HCT116 (cell line): ENCODE measurements at regions not wholly inside any gene's neighbourhood (a gene's known extent, or its start where the extent isn't known, plus 50 kb on each side); places are given as distances from the start of the nearest gene placed in this dataset.

ENCODE experiments used
- ATAC-seq: fragments of 200-7000 bp; cut with Tn5 transposase; 2 replicates; pipeline ENCODE4 v1.9.1; 2020; ENCODE audit warnings: mild to moderate bottlenecking, moderate library complexity
- BruUV-seq: library from RNA; stranded (reverse); fragments of 400-500 nt; replicated peaks from 2 replicates; lab custom pipeline; 2021; lab: Mats Ljungman, UMichigan
- CTCF ChIA-PET: fragments of 300-600 bp; sonication (Branson Sonifier 250); formaldehyde crosslinking; loops from one replicate; lab custom pipeline; 2021; ENCODE audit warnings: antibody characterized with exemption; lab: Charles Lee
- POLR2A ChIA-PET: fragments of 300-600, 350-600 bp; sonication (Branson Sonifier 250); formaldehyde crosslinking; loops from one replicate; lab custom pipeline; 2021; ENCODE audit warnings: antibody characterized with exemption; lab: Charles Lee
- RAD21 ChIA-PET, 2 experiments: fragments of 300-600 bp; sonication (Branson Sonifier 250); formaldehyde crosslinking; loops; one replicate each; lab custom pipeline; 2023; ENCODE audit warnings: low total read pairs in 2 of 2; ENCODE audit not compliant: uncharacterized antibody in 2 of 2, unreplicated experiment in 2 of 2, low non-redundant PET in 1 of 2; lab: Charles Lee
- DNase-seq: peaks from one replicate; pipeline ENCODE4 v3.0.0-alpha.2; 2010; ENCODE audit warnings: low read depth, low spot score
- H2AFZ ChIP-seq: fragments of 200-600 bp; shearing (Covaris generic), sonication (generic); 2 replicates; pipeline ENCODE4 v1.6.1; 2017; ENCODE audit warnings: low read depth, mixed run types, mixed read lengths, antibody characterized with exemption, low read length; ENCODE audit not compliant: poor library complexity, severe bottlenecking
- H3K27ac ChIP-seq: 2 replicates; pipeline ENCODE4 v1.5.1; 2012; ENCODE audit warnings: low read depth, low read length
- H3K27me3 ChIP-seq: fragments of 200-600 bp; sonication (generic); 2 replicates; pipeline ENCODE4 v1.6.1; 2016; ENCODE audit warnings: mixed run types, low read length, mixed read lengths; ENCODE audit not compliant: insufficient read depth
- H3K36me3 ChIP-seq, 2 experiments: fragments of 200-500 bp in 1 of 2; fragments of 200-600 bp in 1 of 2; sonication (Bioruptor generic) in 1 of 2; sonication (generic) in 1 of 2; 2 replicates each; pipeline versions ENCODE4 v1.5.1 to v1.6.1; 2014 to 2016; ENCODE audit warnings: low read length in 2 of 2, inconsistent platforms in 1 of 2, mixed read lengths in 1 of 2, mixed run types in 1 of 2; ENCODE audit not compliant: insufficient read depth in 2 of 2, control insufficient read depth in 1 of 2
- H3K4me1 ChIP-seq, 2 experiments: fragments of 200-600 bp in 1 of 2; sonication (generic) in 1 of 2; 2 replicates each; pipeline versions ENCODE4 v1.5.1 to v1.6.1; 2012 to 2017; ENCODE audit warnings: low read length in 2 of 2, inconsistent platforms in 1 of 2, mild to moderate bottlenecking in 1 of 2, mixed read lengths in 1 of 2, mixed run types in 1 of 2, moderate library complexity in 1 of 2; ENCODE audit not compliant: insufficient read depth in 2 of 2, control insufficient read depth in 1 of 2
- H3K4me2 ChIP-seq: fragments of 200-600 bp; sonication (generic); 2 replicates; pipeline ENCODE4 v1.6.1; 2017; ENCODE audit warnings: mixed run types, low read length, mixed read lengths
- H3K4me3 ChIP-seq, 2 experiments: fragments of 200-600 bp in 1 of 2; sonication (generic) in 1 of 2; replicated peaks in 1 of 2; 2 replicates each; pipeline ENCODE4 v1.5.1; 2011 to 2016; ENCODE audit warnings: low read length in 2 of 2, control low read depth in 1 of 2, low read depth in 1 of 2, mild to moderate bottlenecking in 1 of 2, mixed read lengths in 1 of 2, mixed run types in 1 of 2
- H3K79me2 ChIP-seq: fragments of 200-600 bp; sonication (generic); 2 replicates; pipeline ENCODE4 v1.6.1; 2017; ENCODE audit warnings: mild to moderate bottlenecking, mixed run types, low read length, moderate library complexity, mixed read lengths; ENCODE audit not compliant: insufficient read depth
- H3K9ac ChIP-seq: fragments of 200-600 bp; sonication (generic); 2 replicates; pipeline ENCODE4 v1.6.1; 2016; ENCODE audit warnings: low read length, mixed read lengths
- H3K9me2 ChIP-seq: fragments of 200-600 bp; sonication (generic), shearing (Covaris generic); 2 replicates; pipeline ENCODE4 v1.6.1; 2017; ENCODE audit warnings: mixed run types, mild to moderate bottlenecking, moderate library complexity; ENCODE audit not compliant: insufficient read depth
- H3K9me3 ChIP-seq, 2 experiments: fragments of 200-500 bp in 1 of 2; fragments of 200-600 bp in 1 of 2; sonication (Bioruptor generic) in 1 of 2; sonication (generic) in 1 of 2; 2 replicates each; pipeline ENCODE4 v1.6.1; 2014 to 2017; ENCODE audit warnings: low read length in 2 of 2, mixed read lengths in 2 of 2, inconsistent platforms in 1 of 2, low read depth in 1 of 2, mild to moderate bottlenecking in 1 of 2, mixed run types in 1 of 2, moderate library complexity in 1 of 2; ENCODE audit not compliant: control insufficient read depth in 1 of 2, insufficient read depth in 1 of 2
- H4K20me1 ChIP-seq: fragments of 200-600 bp; sonication (generic), shearing (Covaris generic); 2 replicates; pipeline ENCODE4 v1.6.1; 2017; ENCODE audit warnings: mixed run types, mild to moderate bottlenecking, moderate library complexity; ENCODE audit not compliant: insufficient read depth
- ATF3 ChIP-seq: IDR thresholded peaks from 2 replicates; pipeline ENCODE4 v1.6.1; 2012
- CTCF ChIP-seq, 3 experiments: fragments of 200-600 bp in 1 of 3; sonication (generic) in 1 of 3; IDR thresholded peaks in 2 of 3; conservative IDR thresholded peaks in 1 of 3; 2 replicates each; pipeline ENCODE4 v1.5.1; 2012 to 2017; ENCODE audit warnings: low read depth in 2 of 3, low read length in 2 of 3, antibody characterized with exemption in 1 of 3, borderline replicate concordance in 1 of 3, control low read depth in 1 of 3, mild to moderate bottlenecking in 1 of 3, mixed read lengths in 1 of 3, mixed run types in 1 of 3, moderate library complexity in 1 of 3; ENCODE audit not compliant: insufficient read depth in 1 of 3
- EGR1 ChIP-seq: IDR thresholded peaks from 2 replicates; pipeline ENCODE4 v1.6.1; 2012; ENCODE audit warnings: low read depth
- ELF1 ChIP-seq: IDR thresholded peaks from 2 replicates; pipeline ENCODE4 v1.6.1; 2012; ENCODE audit warnings: low read depth, borderline replicate concordance
- EZH2phosphoT487 ChIP-seq: fragments of 200-600 bp; IDR thresholded peaks from 2 replicates; pipeline ENCODE4 v1.6.1; 2018; ENCODE audit warnings: antibody characterized with exemption, borderline replicate concordance
- JUND ChIP-seq: IDR thresholded peaks from 2 replicates; pipeline ENCODE4 v1.6.1; 2012
- MAX ChIP-seq: IDR thresholded peaks from 2 replicates; pipeline ENCODE4 v1.6.1; 2012
- POLR2A ChIP-seq: IDR thresholded peaks from 2 replicates; pipeline ENCODE4 v1.7.0; 2011; ENCODE audit warnings: borderline replicate concordance; ENCODE audit not compliant: insufficient read depth, insufficient read length; ENCODE audit errors: extremely low read depth
- POLR2AphosphoS5 ChIP-seq: IDR thresholded peaks from 2 replicates; pipeline ENCODE4 v1.6.1; 2011; ENCODE audit warnings: mild to moderate bottlenecking, low read depth, low read length, moderate library complexity
- RAD21 ChIP-seq: IDR thresholded peaks from 2 replicates; pipeline ENCODE4 v1.6.1; 2012; ENCODE audit warnings: low read depth, mild to moderate bottlenecking
- REST ChIP-seq: IDR thresholded peaks from 2 replicates; pipeline ENCODE4 v1.6.1; 2012; ENCODE audit warnings: low read depth
- SIN3A ChIP-seq: IDR thresholded peaks from 2 replicates; pipeline ENCODE4 v1.6.1; 2012; ENCODE audit warnings: low read depth
- SP1 ChIP-seq: IDR thresholded peaks from 2 replicates; pipeline ENCODE4 v1.6.1; 2012; ENCODE audit warnings: low read depth
- SRF ChIP-seq: IDR thresholded peaks from 2 replicates; pipeline ENCODE4 v1.6.1; 2012; ENCODE audit warnings: low read depth
- TCF7L2 ChIP-seq: IDR thresholded peaks from 2 replicates; pipeline ENCODE4 v1.7.0; 2011; ENCODE audit warnings: borderline replicate concordance, inconsistent platforms; ENCODE audit not compliant: insufficient read depth, insufficient read length; ENCODE audit errors: extremely low read depth
- YY1 ChIP-seq: IDR thresholded peaks from 2 replicates; pipeline ENCODE4 v1.6.1; 2011; ENCODE audit warnings: low read length, low read depth, moderate library complexity, mild to moderate bottlenecking; ENCODE audit not compliant: insufficient replicate concordance; ENCODE audit errors: extremely low read depth
- ZBTB33 ChIP-seq: IDR thresholded peaks from 2 replicates; pipeline ENCODE4 v1.6.1; 2011; ENCODE audit warnings: mild to moderate bottlenecking, low read length, moderate library complexity; ENCODE audit not compliant: insufficient replicate concordance; ENCODE audit errors: extremely low read depth
- ZFX ChIP-seq: fragments of 450-650 bp; IDR thresholded peaks from 2 replicates; pipeline ENCODE4 v1.6.1; 2017
- ZNF274 ChIP-seq: fragments of 200-500 bp; sonication (Bioruptor generic); IDR thresholded peaks from 2 replicates; pipeline ENCODE4 v1.6.1; 2014; ENCODE audit warnings: mild to moderate bottlenecking, low read depth, low read length, inconsistent platforms
- intact Hi-C: fragments of 100-400 bp; cut with micrococcal nuclease; formaldehyde crosslinking; loops from 2 replicates; pipeline ENCODE4 v1.10.0; 2022

- H3K36me3 ChIP-seq, result no peaks in the 10 kb centered on the region
- H3K9me3 ChIP-seq, result peaks cover 10 to 18% of the 10 kb centered on the region in 2 experiments; a peak in 2 of 4 replicates
- ChIA-PET POLR2A (no interaction called here), CTCF (no interaction called here), RAD21 (no interaction called here)
- no peak for TF ChIP-seq REST
- TF ChIP-seq SP1, result no peak
- TF ChIP-seq EZH2phosphoT487, result no peak
- no peak for TF ChIP-seq RAD21
- no peak for TF ChIP-seq JUND
- no peak for TF ChIP-seq ZFX
- TF ChIP-seq EGR1, result no peak
- no peak for TF ChIP-seq ELF1
- TF ChIP-seq CTCF (IDR thresholded peaks at IDR 0.05 in 2 of 3, conservative IDR thresholded peaks at IDR 0.05 in 1 of 3; ENCODE audit: borderline replicate concordance in 1 of 3, insufficient read depth in 1 of 3, low read depth in 2 of 3, low read length in 2 of 3), result no peak
- no peak for TF ChIP-seq MAX
- no peak for TF ChIP-seq ZBTB33
- TF ChIP-seq YY1, result no peak
- TF ChIP-seq SIN3A, result no peak
- TF ChIP-seq ZNF274, result no peak
- no peak for TF ChIP-seq SRF
- TF ChIP-seq TCF7L2, result no peak
- no peak for TF ChIP-seq POLR2AphosphoS5
- no peak for TF ChIP-seq ATF3
- no peak for TF ChIP-seq POLR2A
- no peak overlapping the region for H3K4me3 ChIP-seq
- H3K79me2 ChIP-seq, result no peaks in the 10 kb centered on the region
- ATAC-seq (no peak), DNase-seq (no peak)
- H3K9ac ChIP-seq, result no peak overlapping the region
- intact Hi-C loops, result no loop called here
- H3K27me3 ChIP-seq, result no peaks in the 10 kb centered on the region
- no peak overlapping the region for H3K4me2 ChIP-seq
- H3K27ac ChIP-seq, result no peak overlapping the region
- BruUV-seq, result no TSS peak
- no peaks in the 10 kb centered on the region for H3K9me2 ChIP-seq
- H3K4me1 ChIP-seq, result no peaks in the 10 kb centered on the region
- no peaks in the 10 kb centered on the region for H4K20me1 ChIP-seq
- H2AFZ ChIP-seq, result no peak overlapping the region
Measured at GRCh38 chr13:54183166-54183565, 1154.6 kb downstream of the OLFM4 start.
